ENCODE measurements at regions not wholly inside any gene's neighbourhood (a gene's known extent, or its start where the extent isn't known, plus 50 kb on each side); places are given as distances from the start of the nearest gene placed in this dataset.

DNA sequence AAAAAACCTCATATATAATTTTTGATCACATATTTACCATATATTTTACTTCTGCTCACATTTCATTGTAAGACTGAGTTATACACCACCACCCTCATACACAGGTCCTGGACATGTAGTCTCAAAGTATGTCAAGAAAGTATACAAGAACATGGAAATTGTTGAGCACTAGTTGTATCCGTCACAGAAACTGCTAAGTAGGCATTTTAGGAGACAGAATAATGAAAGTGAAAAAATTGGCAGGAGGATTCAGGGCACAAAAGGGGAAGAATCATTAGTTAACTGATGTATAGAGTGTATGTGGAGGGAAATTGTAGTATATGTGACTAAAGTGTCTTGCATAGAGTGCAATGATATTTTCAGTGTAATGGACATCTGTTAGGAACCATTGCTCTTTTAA lies 458.8 kb downstream of the TFAP2B start:
- TF ChIP-seq EZH2 (IDR thresholded peaks at IDR 0.05; ENCODE audit: low read length, missing control alignments) (no peak), CTCF (conservative IDR thresholded peaks at IDR 0.05 in 1 of 2, IDR thresholded peaks at IDR 0.05 in 1 of 2; ENCODE audit: low read depth in 1 of 2, low read length in 2 of 2) (no peak)
- Histone ChIP-seq H3K4me3 (replicated peaks in 1 of 4; ENCODE audit: control extremely low read depth in 1 of 4, insufficient read depth in 1 of 4, low read depth in 3 of 4, low read length in 4 of 4) (no peak overlapping the region), H3K4me2 (ENCODE audit: extremely low read depth, insufficient read depth, low read length) (no peak overlapping the region), H3K27me3 (ENCODE audit: control insufficient read depth, insufficient read depth, low read length) (no peaks in the 10 kb centered on the region), H3K9ac (ENCODE audit: insufficient read depth, low read length) (no peak overlapping the region), H4K20me1 (ENCODE audit: control insufficient read depth, extremely low read depth, insufficient read depth, low read length) (no peaks in the 10 kb centered on the region), H2AFZ (ENCODE audit: low read length) (no peak overlapping the region), H3K4me1 (ENCODE audit: control insufficient read depth, extremely low read depth, insufficient read depth, low read length) (no peaks in the 10 kb centered on the region), H3K36me3 (ENCODE audit: control insufficient read depth, insufficient read depth, low read length) (no peaks in the 10 kb centered on the region), H3K9me3 (ENCODE audit: control insufficient read depth, insufficient read depth, low read depth, low read length) (no peaks in the 10 kb centered on the region), H3K79me2 (ENCODE audit: control insufficient read depth, insufficient read depth, low read length) (no peaks in the 10 kb centered on the region), H3K27ac (ENCODE audit: insufficient read depth, low read length) (no peak overlapping the region)
- no peak for DNase-seq (ENCODE audit: low read depth in 2 of 2)

- no peaks in the 10 kb centered on the region for H4K20me1 ChIP-seq (ENCODE audit: control insufficient read depth, extremely low read depth, insufficient read depth, low read length)
- H3K9me3 ChIP-seq (ENCODE audit: control insufficient read depth, insufficient read depth, low read depth, low read length) = no peaks in the 10 kb centered on the region
- no peaks in the 10 kb centered on the region for H3K79me2 ChIP-seq (ENCODE audit: control insufficient read depth, insufficient read depth, low read length)
- H3K4me2 ChIP-seq (ENCODE audit: extremely low read depth, insufficient read depth, low read length) = no peak overlapping the region
- no peak overlapping the region for H2AFZ ChIP-seq (ENCODE audit: low read length)
- no peak overlapping the region for H3K4me3 ChIP-seq (replicated peaks in 1 of 4; ENCODE audit: control extremely low read depth in 1 of 4, insufficient read depth in 1 of 4, low read depth in 3 of 4, low read length in 4 of 4)
- no peaks in the 10 kb centered on the region for H3K36me3 ChIP-seq (ENCODE audit: control insufficient read depth, insufficient read depth, low read length)
- TF ChIP-seq CTCF (conservative IDR thresholded peaks at IDR 0.05 in 1 of 2, IDR thresholded peaks at IDR 0.05 in 1 of 2; ENCODE audit: low read depth in 1 of 2, low read length in 2 of 2) (no peak), EZH2 (IDR thresholded peaks at IDR 0.05; ENCODE audit: low read length, missing control alignments) (no peak)
- H3K27ac ChIP-seq (ENCODE audit: insufficient read depth, low read length) = no peak overlapping the region
- no peak for DNase-seq (ENCODE audit: low read depth in 2 of 2)
- no peak overlapping the region for H3K9ac ChIP-seq (ENCODE audit: insufficient read depth, low read length)
- no peaks in the 10 kb centered on the region for H3K4me1 ChIP-seq (ENCODE audit: control insufficient read depth, extremely low read depth, insufficient read depth, low read length)
- no peaks in the 10 kb centered on the region for H3K27me3 ChIP-seq (ENCODE audit: control insufficient read depth, insufficient read depth, low read length)
Measured at GRCh38 chr6:51282026-51282425, 463.4 kb downstream of the TFAP2B start.

- Histone ChIP-seq H3K36me3 (ENCODE audit: control insufficient read depth, insufficient read depth, low read length) (no peaks in the 10 kb centered on the region), H2AFZ (ENCODE audit: low read length) (no peak overlapping the region)
Measured at GRCh38 chr6:51283723-51284355, 465.2 kb downstream of the TFAP2B start.

More at GRCh38 chr6:51283723-51284355, 465.2 kb downstream of the TFAP2B start:
- Histone ChIP-seq H3K9ac (ENCODE audit: insufficient read depth, low read length) (no peak overlapping the region), H3K4me3 (replicated peaks in 1 of 4; ENCODE audit: control extremely low read depth in 1 of 4, insufficient read depth in 1 of 4, low read depth in 3 of 4, low read length in 4 of 4) (no peak overlapping the region), H3K27me3 (ENCODE audit: control insufficient read depth, insufficient read depth, low read length) (no peaks in the 10 kb centered on the region), H3K4me2 (ENCODE audit: extremely low read depth, insufficient read depth, low read length) (no peak overlapping the region), H3K79me2 (ENCODE audit: control insufficient read depth, insufficient read depth, low read length) (no peaks in the 10 kb centered on the region), H3K4me1 (ENCODE audit: control insufficient read depth, extremely low read depth, insufficient read depth, low read length) (no peaks in the 10 kb centered on the region), H3K27ac (ENCODE audit: insufficient read depth, low read length) (no peak overlapping the region), H3K9me3 (ENCODE audit: control insufficient read depth, insufficient read depth, low read depth, low read length) (no peaks in the 10 kb centered on the region), H4K20me1 (ENCODE audit: control insufficient read depth, extremely low read depth, insufficient read depth, low read length) (no peaks in the 10 kb centered on the region)
- DNase-seq (ENCODE audit: low read depth in 2 of 2) = no peak
- TF ChIP-seq CTCF (conservative IDR thresholded peaks at IDR 0.05 in 1 of 2, IDR thresholded peaks at IDR 0.05 in 1 of 2; ENCODE audit: low read depth in 1 of 2, low read length in 2 of 2) (no peak), EZH2 (IDR thresholded peaks at IDR 0.05; ENCODE audit: low read length, missing control alignments) (no peak)
